ENCODE measurements at regions not wholly inside any gene's neighbourhood (a gene's known extent, or its start where the extent isn't known, plus 50 kb on each side); places are given as distances from the start of the nearest gene placed in this dataset.

DNA sequence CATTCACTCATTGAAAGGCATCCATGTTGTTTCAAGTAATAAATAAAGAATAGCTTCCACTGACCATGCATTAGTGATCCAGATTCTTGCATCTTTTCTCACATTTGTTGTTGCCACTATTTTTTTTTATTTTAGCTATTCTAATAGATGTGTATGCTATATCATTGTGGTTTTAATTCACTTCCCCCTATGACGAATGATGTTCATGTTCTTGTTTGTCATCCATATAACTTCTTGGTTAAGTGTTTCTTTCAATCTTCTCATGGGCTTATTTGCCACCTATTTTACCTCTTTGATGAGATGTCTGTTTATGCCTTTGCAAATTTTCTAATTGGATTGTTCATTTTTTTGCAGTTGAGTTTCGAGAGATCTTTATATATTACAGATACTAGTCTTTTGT lies 681.2 kb downstream of the HDGFL1 start:
- TF ChIP-seq POLR2A (IDR thresholded peaks at IDR 0.05) (no peak), CTCF (IDR thresholded peaks at IDR 0.05) (no peak)
- H3K27ac ChIP-seq, result no peak overlapping the region
- 92 to 98% (median 96%) methylated on average over 2 of the region's 2 CpGs for WGBS, 4 donors
- no peak for DNase-seq
- no peaks in the 10 kb centered on the region for H3K27me3 ChIP-seq
- H3K9me3 ChIP-seq, result peaks cover 0 to 10% (median 0%) of the 10 kb centered on the region in 12 donors
- no peak overlapping the region for H3K4me3 ChIP-seq
- intact Hi-C loops (cut with DNase I), result no loop called here
- no peaks in the 10 kb centered on the region for H3K36me3 ChIP-seq
- no peak for ATAC-seq
- H3K4me1 ChIP-seq, result no peaks in the 10 kb centered on the region

- intact Hi-C loops (cut with DNase I), result no loop called here
- H3K9me3 ChIP-seq, result peaks cover 0 to 21% (median 3%) of the 10 kb centered on the region in 12 donors
- no peak overlapping the region for H3K4me3 ChIP-seq
- no peaks in the 10 kb centered on the region for H3K27me3 ChIP-seq
- no peaks in the 10 kb centered on the region for H3K36me3 ChIP-seq
- no peak for ATAC-seq
- DNase-seq, result no peak
- TF ChIP-seq POLR2A (IDR thresholded peaks at IDR 0.05), result no peak
- TF ChIP-seq CTCF (IDR thresholded peaks at IDR 0.05), result no peak
- 96 to 98% (median 97%) methylated on average over 2 of the region's 2 CpGs for WGBS, 4 donors
- no peak overlapping the region for H3K27ac ChIP-seq
- no peaks in the 10 kb centered on the region for H3K4me1 ChIP-seq
These were observed 693.5 kb downstream of the HDGFL1 start for GRCh38 chr6:23262864-23263263.

GRCh38 chr6:23265270-23265669 lies 695.9 kb downstream of the HDGFL1 start:
- Histone ChIP-seq H3K4me3 (no peak overlapping the region), H3K27ac (no peak overlapping the region), H3K4me1 (no peaks in the 10 kb centered on the region), H3K9me3 (peaks cover 0 to 14% (median under 1%) of the 10 kb centered on the region in 12 donors), H3K36me3 (no peaks in the 10 kb centered on the region), H3K27me3 (no peaks in the 10 kb centered on the region)
- DNase-seq (no peak), ATAC-seq (no peak)
- 94 to 97% (median 95%) methylated on average over 7 of the region's 7 CpGs for WGBS, 4 donors
- intact Hi-C loops (cut with DNase I), result no loop called here
- TF ChIP-seq POLR2A (IDR thresholded peaks at IDR 0.05) (no peak), CTCF (IDR thresholded peaks at IDR 0.05) (no peak)

DNA sequence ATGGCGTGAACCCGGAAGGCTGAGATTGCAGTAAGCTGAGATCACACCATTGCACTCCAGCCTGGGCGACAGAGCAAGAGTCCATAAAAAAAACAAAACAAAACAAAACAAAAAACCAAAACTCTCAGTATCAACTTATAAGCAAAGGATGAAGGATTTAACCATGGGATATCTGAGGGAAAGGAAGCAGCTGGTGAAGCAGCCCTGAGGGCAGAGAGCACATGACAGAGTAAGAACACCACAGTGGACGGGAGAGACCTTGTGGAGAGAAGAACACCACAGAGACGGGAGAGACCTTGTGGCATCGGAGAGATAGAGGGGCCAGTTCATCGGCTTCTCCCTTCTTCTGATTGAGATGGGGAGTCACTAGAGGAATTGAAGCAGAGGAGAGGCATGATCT lies 697.2 kb downstream of the HDGFL1 start:
- ATAC-seq (no peak), DNase-seq (no peak)
- Histone ChIP-seq H3K4me3 (no peak overlapping the region), H3K36me3 (no peaks in the 10 kb centered on the region), H3K27ac (no peak overlapping the region), H3K27me3 (no peaks in the 10 kb centered on the region), H3K9me3 (peaks cover 0 to under 1% (median 0%) of the 10 kb centered on the region in 12 donors), H3K4me1 (no peaks in the 10 kb centered on the region)
- WGBS, 4 donors, result 92 to 95% (median 93%) methylated on average over 7 of the region's 7 CpGs
- TF ChIP-seq POLR2A (IDR thresholded peaks at IDR 0.05), result no peak
- TF ChIP-seq CTCF (IDR thresholded peaks at IDR 0.05), result no peak
- intact Hi-C loops (cut with DNase I), result no loop called here
